Lower lobe of right lung (tissue), 2 donors: ENCODE measurements at regions not wholly inside any gene's neighbourhood (a gene's known extent, or its start where the extent isn't known, plus 50 kb on each side); places are given as distances from the start of the nearest gene placed in this dataset.

Experiments
- ATAC-seq, 2 donors: fragments of 200-7000 bp; cut with Tn5 transposase; one replicate each; pipeline ENCODE4 v1.9.1; 2020 to 2022; ENCODE audit warnings: mild to moderate bottlenecking in 2 of 2, moderate library complexity in 2 of 2
- DNase-seq: peaks from one replicate; pipeline ENCODE4 v3.0.0-alpha.2; 2020
- H3K27ac ChIP-seq: fragments of 200-600 bp; one replicate; pipeline ENCODE4 v1.8.0; 2022
- H3K27me3 ChIP-seq: fragments of 200-600 bp; one replicate; pipeline ENCODE4 v1.8.0; 2022; ENCODE audit warnings: low read depth
- H3K36me3 ChIP-seq: fragments of 200-600 bp; one replicate; pipeline ENCODE4 v1.8.0; 2022; ENCODE audit warnings: mild to moderate bottlenecking
- H3K4me1 ChIP-seq: fragments of 200-600 bp; one replicate; pipeline ENCODE4 v1.8.0; 2022
- H3K4me3 ChIP-seq: fragments of 200-600 bp; one replicate; pipeline ENCODE4 v1.8.0; 2022; ENCODE audit warnings: mild to moderate bottlenecking
- H3K9me3 ChIP-seq: fragments of 200-600 bp; one replicate; pipeline ENCODE4 v1.8.0; 2022
- intact Hi-C: fragments of 100-400 bp; cut with DNase I; formaldehyde crosslinking; loops from one replicate; pipeline ENCODE4 v1.11.0; 2022
- TF ChIP-seq, protein P1 (sequence below): fragments of 200-600 bp; IDR thresholded peaks from one replicate; pipeline ENCODE4 v1.8.0; 2022; ENCODE audit warnings: antibody characterized with exemption, mild to moderate bottlenecking
- donor health status: DM: no; HTN: yes; CAD: no; lungs with severe emphysema.

DNA sequence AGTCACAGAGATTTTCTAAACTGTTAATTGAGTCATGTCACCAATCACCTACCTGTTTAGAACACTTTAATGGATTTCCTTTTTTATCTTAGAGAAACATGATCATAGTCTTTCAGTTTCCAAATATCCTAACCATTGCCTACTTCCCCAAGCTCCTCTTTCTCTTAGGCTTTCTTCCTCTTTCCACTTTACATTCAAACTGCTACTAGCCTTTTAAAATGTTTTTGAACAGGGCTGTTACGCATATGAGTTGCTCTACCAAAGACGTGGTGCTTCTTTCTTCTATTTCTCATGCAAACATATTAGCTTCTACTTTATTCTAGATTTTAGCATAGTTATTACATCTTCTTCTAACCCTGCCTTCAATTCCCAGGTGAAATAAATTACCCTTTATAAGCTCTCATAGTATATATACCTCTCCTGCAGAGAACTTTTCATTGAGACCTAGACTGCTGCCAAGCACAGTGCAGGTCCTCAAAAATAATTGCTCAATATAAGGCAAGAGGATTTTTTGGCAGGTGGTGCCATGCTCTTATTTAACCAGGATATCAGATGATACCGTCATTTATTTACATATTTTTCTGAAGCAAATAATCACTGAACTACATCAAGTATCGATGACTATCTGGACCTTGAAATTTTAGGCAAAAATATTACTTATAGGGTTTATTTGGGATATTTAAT lies 937.1 kb downstream of the TSN start:
- intact Hi-C loops, result no loop called here
- H3K9me3 ChIP-seq, result no peaks in the 10 kb centered on the region
- H3K36me3 ChIP-seq, result no peaks in the 10 kb centered on the region
- TF ChIP-seq, protein P1, sequence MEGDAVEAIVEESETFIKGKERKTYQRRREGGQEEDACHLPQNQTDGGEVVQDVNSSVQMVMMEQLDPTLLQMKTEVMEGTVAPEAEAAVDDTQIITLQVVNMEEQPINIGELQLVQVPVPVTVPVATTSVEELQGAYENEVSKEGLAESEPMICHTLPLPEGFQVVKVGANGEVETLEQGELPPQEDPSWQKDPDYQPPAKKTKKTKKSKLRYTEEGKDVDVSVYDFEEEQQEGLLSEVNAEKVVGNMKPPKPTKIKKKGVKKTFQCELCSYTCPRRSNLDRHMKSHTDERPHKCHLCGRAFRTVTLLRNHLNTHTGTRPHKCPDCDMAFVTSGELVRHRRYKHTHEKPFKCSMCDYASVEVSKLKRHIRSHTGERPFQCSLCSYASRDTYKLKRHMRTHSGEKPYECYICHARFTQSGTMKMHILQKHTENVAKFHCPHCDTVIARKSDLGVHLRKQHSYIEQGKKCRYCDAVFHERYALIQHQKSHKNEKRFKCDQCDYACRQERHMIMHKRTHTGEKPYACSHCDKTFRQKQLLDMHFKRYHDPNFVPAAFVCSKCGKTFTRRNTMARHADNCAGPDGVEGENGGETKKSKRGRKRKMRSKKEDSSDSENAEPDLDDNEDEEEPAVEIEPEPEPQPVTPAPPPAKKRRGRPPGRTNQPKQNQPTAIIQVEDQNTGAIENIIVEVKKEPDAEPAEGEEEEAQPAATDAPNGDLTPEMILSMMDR, result no peak
- no peak overlapping the region for H3K4me3 ChIP-seq
- DNase-seq, result no peak
- no peak for ATAC-seq
- no peaks in the 10 kb centered on the region for H3K4me1 ChIP-seq
- H3K27ac ChIP-seq, result no peak overlapping the region
- no peaks in the 10 kb centered on the region for H3K27me3 ChIP-seq

DNA sequence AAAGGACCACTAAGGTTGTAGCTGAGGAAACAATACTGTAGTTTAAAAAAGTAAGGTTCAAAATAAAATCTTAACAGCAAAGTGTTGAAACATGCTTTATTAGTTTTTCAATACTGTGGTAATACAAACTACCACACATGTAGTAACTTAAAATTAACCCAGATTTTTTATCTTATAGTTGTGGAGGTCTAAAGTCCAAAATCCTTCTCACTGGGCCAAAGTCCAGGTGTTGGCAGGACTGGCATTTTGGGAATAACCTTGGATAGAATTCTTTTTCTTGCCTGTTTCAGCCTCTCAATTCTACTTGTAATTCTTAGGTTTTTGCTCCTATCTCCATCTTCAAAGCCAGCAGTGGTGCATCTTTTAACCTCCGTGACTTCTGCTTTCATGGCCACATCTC lies 942.0 kb downstream of the TSN start:
- H3K36me3 ChIP-seq, result no peaks in the 10 kb centered on the region
- H3K27me3 ChIP-seq, result no peaks in the 10 kb centered on the region
- DNase-seq (no peak), ATAC-seq (no peak)
- intact Hi-C loops, result no loop called here
- no peaks in the 10 kb centered on the region for H3K9me3 ChIP-seq
- no peak overlapping the region for H3K27ac ChIP-seq
- no peak overlapping the region for H3K4me3 ChIP-seq
- no peaks in the 10 kb centered on the region for H3K4me1 ChIP-seq
- TF ChIP-seq, protein P1, result no peak

DNA sequence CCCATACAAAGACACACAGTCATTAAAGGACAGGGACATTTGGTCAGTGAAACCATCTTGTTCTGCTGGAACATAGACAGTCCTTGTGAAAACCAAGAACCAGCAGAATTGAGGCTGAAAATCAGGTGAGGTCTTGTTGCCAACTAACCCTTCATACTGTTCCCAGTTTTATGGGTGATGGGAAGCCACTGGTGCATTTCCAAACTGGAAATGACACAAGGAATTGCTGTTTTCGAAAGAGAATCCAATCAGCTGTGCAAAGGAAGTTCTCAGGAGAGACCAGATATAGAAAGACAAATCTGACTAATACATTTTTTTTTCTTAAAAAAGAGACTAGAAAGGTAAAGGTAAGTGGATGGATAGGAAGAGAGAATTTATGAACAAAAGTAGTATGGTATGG lies 948.2 kb downstream of the TSN start:
- Histone ChIP-seq H3K4me3 (no peak overlapping the region), H3K27me3 (no peaks in the 10 kb centered on the region), H3K4me1 (no peaks in the 10 kb centered on the region), H3K27ac (no peak overlapping the region), H3K9me3 (no peaks in the 10 kb centered on the region), H3K36me3 (no peaks in the 10 kb centered on the region)
- intact Hi-C loops, result no loop called here
- no peak for ATAC-seq
- DNase-seq, result no peak
- TF ChIP-seq, protein P1, result no peak

DNA sequence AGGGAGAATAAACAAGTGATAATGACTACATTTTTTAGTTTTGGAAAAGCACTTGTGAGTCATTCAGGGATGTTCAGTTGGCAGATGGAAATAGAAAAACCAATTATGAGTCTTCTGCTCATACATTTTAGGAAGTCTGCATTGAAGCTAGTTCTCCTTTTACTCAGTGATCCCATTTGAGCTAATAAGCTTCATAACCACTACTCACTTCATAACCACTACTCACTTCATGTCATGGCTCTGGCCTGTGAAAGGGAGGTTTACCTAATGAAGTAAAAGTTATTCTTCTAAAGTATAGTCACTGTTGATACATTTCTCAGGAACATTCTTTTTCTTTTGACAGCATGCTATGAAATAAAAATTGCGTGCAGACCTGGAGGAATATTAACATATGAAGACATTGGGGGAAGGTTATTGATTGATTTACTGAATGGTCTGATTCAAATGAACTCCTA lies 948.7 kb downstream of the TSN start:
- DNase-seq (no peak), ATAC-seq (no peak)
- Histone ChIP-seq H3K9me3 (no peaks in the 10 kb centered on the region), H3K27ac (no peak overlapping the region), H3K36me3 (no peaks in the 10 kb centered on the region), H3K4me1 (no peaks in the 10 kb centered on the region), H3K4me3 (no peak overlapping the region), H3K27me3 (no peaks in the 10 kb centered on the region)
- TF ChIP-seq, protein P1, result no peak
- intact Hi-C loops, result no loop called here

DNA sequence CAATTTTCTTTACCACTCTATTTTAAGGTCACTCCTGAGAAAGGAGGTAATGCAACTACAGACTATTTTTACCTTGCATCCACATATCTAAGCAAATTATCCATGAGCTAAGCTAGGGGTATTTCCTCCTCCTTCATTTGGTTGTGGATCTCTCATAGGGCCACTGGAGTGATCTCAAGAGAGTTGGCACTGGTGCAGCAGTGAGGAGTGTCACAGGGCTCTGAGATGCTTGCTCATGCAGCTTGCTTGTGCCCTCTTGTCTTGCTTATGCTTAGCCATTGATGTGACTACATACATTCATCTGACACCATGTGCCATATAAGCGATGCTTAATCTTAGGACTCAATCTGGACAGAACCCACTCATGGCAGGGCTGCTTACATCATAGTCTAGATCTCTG lies 950.3 kb downstream of the TSN start:
- intact Hi-C loops, result no loop called here
- TF ChIP-seq, protein P1, result no peak
- Histone ChIP-seq H3K27me3 (no peaks in the 10 kb centered on the region), H3K9me3 (no peaks in the 10 kb centered on the region), H3K4me1 (no peaks in the 10 kb centered on the region), H3K4me3 (no peak overlapping the region), H3K36me3 (no peaks in the 10 kb centered on the region), H3K27ac (no peak overlapping the region)
- no peak for DNase-seq
- no peak for ATAC-seq
